Prostate gland (tissue), 2 donors: ENCODE measurements at regions not wholly inside any gene's neighbourhood (a gene's known extent, or its start where the extent isn't known, plus 50 kb on each side); places are given as distances from the start of the nearest gene placed in this dataset.
"Not testable (repeated sequence)": the region's sequence is repeated elsewhere in the genome, so short reads cannot be mapped to it uniquely, and the experiment has no call there.

Experiments
- DNase-seq: peaks from one replicate; pipeline ENCODE4 v3.0.0-alpha.2; 2019; ENCODE audit warnings: low spot score
- H3K27ac ChIP-seq, 2 donors: fragments of 200-600 bp; sonication (generic); 2 replicates each; pipeline ENCODE4 v1.5.1; 2017 to 2019
- H3K27me3 ChIP-seq: fragments of 200-600 bp; sonication (generic); replicated peaks from 2 replicates; pipeline ENCODE4 v1.5.1; 2019; ENCODE audit not compliant: insufficient read depth
- H3K36me3 ChIP-seq, 2 donors: fragments of 200-600 bp; sonication (generic); 1 replicate in 1 of 2; 2 replicates in 1 of 2; pipeline versions ENCODE4 v1.5.1 to v1.8.1; 2017 to 2019
- H3K4me1 ChIP-seq: fragments of 200-600 bp; sonication (generic); replicated peaks from 2 replicates; pipeline ENCODE4 v1.5.1; 2019
- H3K4me3 ChIP-seq, 2 donors: fragments of 200-600 bp; sonication (generic); 2 replicates each; pipeline ENCODE4 v1.5.1; 2017 to 2019
- H3K9me3 ChIP-seq: fragments of 200-600 bp; sonication (generic); 2 replicates; pipeline ENCODE4 v1.5.1; 2017
- POLR2A ChIP-seq: fragments of 450-650 bp; IDR thresholded peaks from one replicate; pipeline ENCODE4 v1.6.1; 2016; ENCODE audit warnings: antibody characterized with exemption, mild to moderate bottlenecking
- POLR2AphosphoS5 ChIP-seq: sonication (generic); formaldehyde crosslinking; IDR thresholded peaks from one replicate; pipeline ENCODE4 v1.6.1; 2017; ENCODE audit warnings: antibody characterized with exemption
- WGBS: methylation state at CpG from one replicate; pipeline ENCODE4 v1.1.5; 2018; 5-methylcytosine and 5-hydroxymethylcytosine counted together
- intact Hi-C: fragments of 100-400 bp; cut with DNase I; formaldehyde crosslinking; loops from one replicate; pipeline ENCODE4 v1.14.2; 2022
- small RNA-seq, 2 donors: library from RNA; depleted of rRNA; stranded (forward); fragments of <200 nt; gene quantifications; one replicate each; pipeline ENCODE3, GENCODE V24; 2016
- TF ChIP-seq, protein P1 (sequence below), 4 experiments: fragments of 200-600 bp in 2 of 4; fragments of 450-650 bp in 2 of 4; sonication (generic) in 2 of 4; IDR thresholded peaks; 1 replicate in 3 of 4; 2 replicates in 1 of 4; pipeline ENCODE4 v1.5.1; 2016 to 2019; ENCODE audit warnings: antibody characterized with exemption in 4 of 4, mild to moderate bottlenecking in 2 of 4, moderate library complexity in 2 of 4

DNA sequence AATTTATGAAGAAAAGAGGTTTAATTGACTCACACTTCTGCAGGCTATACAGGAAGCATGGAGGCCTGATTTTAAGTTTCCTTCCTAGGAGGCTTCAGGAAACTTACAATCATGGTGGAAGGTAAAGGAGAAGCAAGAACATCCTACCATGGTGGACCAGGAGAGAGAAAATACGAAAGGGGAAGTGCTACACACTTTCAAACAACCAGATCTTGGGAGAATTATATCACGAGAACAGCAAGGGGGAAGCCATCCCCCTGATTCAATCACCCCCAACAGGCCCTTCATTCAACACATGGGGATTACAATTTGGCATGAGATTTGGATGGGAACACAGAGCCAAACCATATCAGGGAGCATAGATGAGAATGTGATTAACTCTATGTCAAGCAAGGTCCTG, 121.0 kb downstream of the MTHFS start:
- WGBS = 86% methylated on average over 2 of the region's 2 CpGs
- H3K4me3 ChIP-seq = no peak overlapping the region
- no peaks in the 10 kb centered on the region for H3K27me3 ChIP-seq
- H3K36me3 ChIP-seq = no peaks in the 10 kb centered on the region
- H3K9me3 ChIP-seq = no peaks in the 10 kb centered on the region
- DNase-seq = no peak
- TF ChIP-seq POLR2AphosphoS5 = no peak
- TF ChIP-seq, protein P1, sequence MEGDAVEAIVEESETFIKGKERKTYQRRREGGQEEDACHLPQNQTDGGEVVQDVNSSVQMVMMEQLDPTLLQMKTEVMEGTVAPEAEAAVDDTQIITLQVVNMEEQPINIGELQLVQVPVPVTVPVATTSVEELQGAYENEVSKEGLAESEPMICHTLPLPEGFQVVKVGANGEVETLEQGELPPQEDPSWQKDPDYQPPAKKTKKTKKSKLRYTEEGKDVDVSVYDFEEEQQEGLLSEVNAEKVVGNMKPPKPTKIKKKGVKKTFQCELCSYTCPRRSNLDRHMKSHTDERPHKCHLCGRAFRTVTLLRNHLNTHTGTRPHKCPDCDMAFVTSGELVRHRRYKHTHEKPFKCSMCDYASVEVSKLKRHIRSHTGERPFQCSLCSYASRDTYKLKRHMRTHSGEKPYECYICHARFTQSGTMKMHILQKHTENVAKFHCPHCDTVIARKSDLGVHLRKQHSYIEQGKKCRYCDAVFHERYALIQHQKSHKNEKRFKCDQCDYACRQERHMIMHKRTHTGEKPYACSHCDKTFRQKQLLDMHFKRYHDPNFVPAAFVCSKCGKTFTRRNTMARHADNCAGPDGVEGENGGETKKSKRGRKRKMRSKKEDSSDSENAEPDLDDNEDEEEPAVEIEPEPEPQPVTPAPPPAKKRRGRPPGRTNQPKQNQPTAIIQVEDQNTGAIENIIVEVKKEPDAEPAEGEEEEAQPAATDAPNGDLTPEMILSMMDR (IDR thresholded peaks at IDR 0.05) = no peak
- no peak for TF ChIP-seq POLR2A
- peaks cover 6% of the 10 kb centered on the region for H3K4me1 ChIP-seq
- H3K27ac ChIP-seq = peak overlapping the region in 1 of 2 donors; percentile 57
- intact Hi-C loops = no loop called here

DNA sequence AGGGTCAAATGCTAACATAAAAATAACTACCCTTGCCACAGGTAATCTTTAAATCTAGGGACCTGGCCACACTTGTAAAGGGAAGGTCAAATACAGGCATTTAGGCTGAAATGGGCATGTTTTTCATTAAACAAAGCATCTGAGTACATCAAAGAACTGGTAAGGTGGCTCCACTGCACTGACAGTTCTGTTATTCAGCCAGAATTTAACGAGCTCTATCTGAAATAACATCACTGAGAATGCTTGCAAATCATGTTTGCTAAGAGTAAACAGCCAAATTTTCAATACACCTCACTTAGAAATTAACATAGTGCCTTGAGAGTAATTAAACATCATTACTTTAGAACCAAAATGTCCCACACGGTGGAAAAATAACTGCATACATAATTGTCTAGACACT, 118.9 kb downstream of the MTHFS start:
- no peaks in the 10 kb centered on the region for H3K27me3 ChIP-seq
- H3K27ac ChIP-seq = peak overlapping the region in 1 of 2 donors; percentile 57
- no peak overlapping the region for H3K4me3 ChIP-seq
- intact Hi-C loops = no loop called here
- peaks cover 6% of the 10 kb centered on the region for H3K4me1 ChIP-seq
- H3K36me3 ChIP-seq = no peaks in the 10 kb centered on the region
- TF ChIP-seq, protein P1 (IDR thresholded peaks at IDR 0.05) = no peak
- TF ChIP-seq POLR2AphosphoS5 = no peak
- no peak for TF ChIP-seq POLR2A
- no peaks in the 10 kb centered on the region for H3K9me3 ChIP-seq
- 13% methylated on average over 2 of the region's 2 CpGs for WGBS
- peak; percentile 16 for DNase-seq

DNA sequence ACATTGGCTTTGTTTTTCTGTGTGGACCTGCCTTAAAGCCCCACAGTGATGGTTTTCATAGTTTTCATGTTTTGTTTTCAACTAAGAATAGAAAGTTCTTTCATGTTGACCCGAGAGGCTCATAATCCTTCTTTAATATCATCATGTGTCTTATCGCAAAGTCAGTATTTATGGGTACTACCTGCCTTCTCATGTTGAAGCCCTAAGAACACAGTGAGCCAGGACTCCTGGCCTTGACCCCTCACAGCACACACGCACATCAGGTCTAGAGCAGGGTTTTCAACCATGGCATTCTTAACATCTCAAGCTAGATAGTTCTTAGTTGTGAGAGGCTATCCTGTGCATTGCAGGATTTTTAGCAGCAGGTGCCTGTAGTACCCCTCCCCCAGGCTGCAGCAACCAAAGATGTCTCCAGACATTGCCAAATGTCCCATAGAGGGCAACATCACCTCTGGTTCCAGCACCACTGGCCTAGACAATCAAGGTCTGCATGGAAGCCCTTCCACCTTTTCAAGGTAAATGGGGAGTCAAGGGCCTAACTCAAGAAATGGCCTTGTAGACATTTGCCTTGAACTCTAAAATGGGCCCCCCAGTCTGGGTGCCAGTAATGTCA, 118.3 kb downstream of the MTHFS start:
- 24% methylated on average over 3 of the region's 3 CpGs for WGBS
- H3K4me3 ChIP-seq = no peak overlapping the region

DNA sequence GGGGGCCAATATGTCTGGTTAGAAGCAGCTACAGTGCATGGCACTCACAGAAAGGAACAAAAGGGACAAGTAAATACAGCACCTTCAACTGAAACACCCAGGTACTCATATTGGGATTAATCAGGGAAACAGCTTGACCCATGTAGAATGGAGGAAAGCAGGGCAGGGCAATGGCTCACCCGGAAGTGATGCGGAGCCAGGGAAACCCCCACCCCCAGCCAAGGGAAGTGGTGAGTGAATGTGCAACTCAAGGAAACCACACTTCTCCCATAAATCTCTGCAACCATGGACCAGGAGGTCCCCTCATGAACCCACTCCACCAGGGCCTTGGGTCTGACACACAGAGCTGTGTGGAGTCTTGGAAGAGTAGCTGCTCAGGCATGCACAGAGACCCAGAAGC, 117.1 kb downstream of the MTHFS start:
- Histone ChIP-seq H3K4me3 (no peak overlapping the region), H3K9me3 (no peaks in the 10 kb centered on the region), H3K27me3 (no peaks in the 10 kb centered on the region), H3K36me3 (no peaks in the 10 kb centered on the region), H3K27ac (no peak overlapping the region), H3K4me1 (peaks cover 6% of the 10 kb centered on the region)
- no peak for DNase-seq
- intact Hi-C loops = no loop called here
- TF ChIP-seq, protein P1 (IDR thresholded peaks at IDR 0.05) = no peak
- TF ChIP-seq POLR2A (no peak), POLR2AphosphoS5 (no peak)
- 83% methylated on average over 2 of the region's 2 CpGs for WGBS

More for the DNA sequence above, 118.3 kb downstream of the MTHFS start:
- Histone ChIP-seq H3K9me3 (no peaks in the 10 kb centered on the region), H3K27ac (peak overlapping the region in 1 of 2 donors; percentile 60), H3K27me3 (no peaks in the 10 kb centered on the region), H3K36me3 (no peaks in the 10 kb centered on the region), H3K4me1 (peaks cover 6% of the 10 kb centered on the region)
- peak; percentile 51 for DNase-seq
- intact Hi-C loops = no loop called here
- TF ChIP-seq, protein P1 (IDR thresholded peaks at IDR 0.05) = no peak
- TF ChIP-seq POLR2AphosphoS5 (peak; percentile 78), POLR2A (no peak)

DNA sequence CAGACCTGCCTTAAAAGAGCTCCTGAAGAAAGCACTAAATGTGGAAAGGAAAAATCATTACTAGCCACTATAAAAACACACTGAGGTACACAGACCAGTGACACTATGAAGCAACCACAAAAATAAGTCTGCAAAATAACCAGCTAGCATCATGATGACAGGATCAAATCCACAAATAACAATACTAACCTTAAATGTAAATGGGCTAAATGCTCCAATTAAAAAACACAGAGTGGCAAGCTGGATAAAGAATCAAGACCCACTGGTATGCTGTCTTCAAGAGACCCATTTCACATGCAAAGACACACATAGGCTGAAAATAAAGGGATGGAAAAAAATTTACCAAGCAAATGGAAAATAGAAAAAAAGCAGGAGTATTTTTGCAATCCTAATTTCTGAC, 114.5 kb downstream of the MTHFS start:
- H3K4me3 ChIP-seq, H3K36me3 ChIP-seq, DNase-seq, H3K27me3 ChIP-seq, intact Hi-C loops, H3K27ac ChIP-seq, H3K9me3 ChIP-seq, H3K4me1 ChIP-seq: not testable (repeated sequence)

Small RNA genes in the stretch of these regions (small RNA-seq; reads per million reads assigned to genes)
- gene AC026826.2 (0 reads per million in 2 donors), gene AC026826.3 (0 reads per million in 2 donors)
